Kidney tubule cell (primary cell): ENCODE measurements at regions not wholly inside any gene's neighbourhood (a gene's known extent, or its start where the extent isn't known, plus 50 kb on each side); places are given as distances from the start of the nearest gene placed in this dataset.
A peak's percentile ranks its signal among the peaks of the same experiment; 100 is the strongest.
"Not testable (repeated sequence)": the region's sequence is repeated elsewhere in the genome, so short reads cannot be mapped to it uniquely, and the experiment has no call there.

ENCODE experiments used
- DNase-seq: peaks from one replicate; pipeline ENCODE4 v3.0.0-alpha.2; 2018; ENCODE audit warnings: low spot score

DNA sequence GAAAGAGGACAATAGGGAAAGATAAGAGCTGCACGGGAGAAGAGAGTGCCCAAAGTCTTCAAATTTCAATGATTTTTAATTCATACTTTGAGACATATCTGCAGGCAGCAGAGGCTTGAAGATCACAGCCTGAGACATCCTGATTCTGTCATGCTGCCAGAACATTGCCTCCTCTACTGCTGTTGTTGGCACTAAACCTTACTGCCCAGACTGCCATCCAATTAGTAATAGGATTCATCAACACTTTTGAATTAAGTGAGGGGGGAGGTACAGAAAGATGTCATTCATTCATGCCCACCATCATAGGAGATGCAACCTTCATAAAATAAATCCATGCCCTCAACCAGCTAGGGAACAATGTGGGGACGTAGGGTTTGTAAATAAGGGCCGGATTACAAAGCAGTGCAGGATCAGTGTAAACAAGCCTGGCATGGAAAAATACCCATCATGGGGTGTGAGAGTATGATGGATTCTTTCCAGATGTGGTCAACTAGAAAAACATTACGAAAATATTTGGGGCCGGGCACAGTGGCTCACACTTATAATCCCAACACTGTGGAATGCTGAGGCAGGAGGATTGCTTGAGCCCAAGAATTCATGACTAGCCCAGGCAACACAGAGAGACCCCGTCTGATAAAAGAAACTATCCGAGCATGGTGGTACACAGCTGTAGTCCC lies 122.1 kb upstream of the DAPK1 start:
- DNase-seq, result peak; percentile 87

DNA sequence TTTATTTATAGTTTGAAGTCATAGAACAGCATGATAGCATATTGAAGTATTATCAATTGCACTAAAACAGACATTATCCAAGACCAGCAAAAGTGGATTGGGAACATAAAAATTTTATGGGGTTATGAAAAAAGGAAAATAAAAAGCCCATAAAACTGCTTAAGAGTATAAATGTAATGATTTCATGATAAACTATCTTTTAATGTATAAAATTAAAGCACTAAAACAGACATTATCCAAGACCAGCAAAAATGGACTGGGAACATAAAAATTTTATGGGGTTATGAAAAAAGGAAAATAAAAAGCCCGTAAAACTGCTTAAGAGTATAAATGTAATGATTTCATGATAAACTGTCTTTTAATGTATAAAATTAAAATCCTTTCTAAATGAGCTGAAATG lies 119.0 kb upstream of the DAPK1 start:
- no peak for DNase-seq

DNA sequence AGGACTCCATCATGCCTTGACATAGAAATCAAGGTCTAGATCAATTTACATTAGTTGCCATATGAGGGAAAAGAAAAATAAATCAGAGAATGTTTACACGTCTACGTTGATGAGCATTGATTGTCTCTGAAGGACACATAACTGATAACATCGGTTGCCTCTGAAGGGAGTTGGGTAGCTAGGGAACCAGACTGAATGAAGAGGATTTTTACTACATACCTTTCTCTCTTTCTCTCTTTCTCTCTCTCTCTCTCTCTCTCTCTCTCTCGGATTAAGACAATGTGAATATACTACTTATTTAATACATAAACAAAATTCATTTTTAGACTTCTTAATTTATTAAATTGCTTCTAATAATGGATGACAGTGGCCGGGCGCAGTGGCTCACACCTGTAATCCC lies 118.4 kb upstream of the DAPK1 start:
- no peak for DNase-seq

DNA sequence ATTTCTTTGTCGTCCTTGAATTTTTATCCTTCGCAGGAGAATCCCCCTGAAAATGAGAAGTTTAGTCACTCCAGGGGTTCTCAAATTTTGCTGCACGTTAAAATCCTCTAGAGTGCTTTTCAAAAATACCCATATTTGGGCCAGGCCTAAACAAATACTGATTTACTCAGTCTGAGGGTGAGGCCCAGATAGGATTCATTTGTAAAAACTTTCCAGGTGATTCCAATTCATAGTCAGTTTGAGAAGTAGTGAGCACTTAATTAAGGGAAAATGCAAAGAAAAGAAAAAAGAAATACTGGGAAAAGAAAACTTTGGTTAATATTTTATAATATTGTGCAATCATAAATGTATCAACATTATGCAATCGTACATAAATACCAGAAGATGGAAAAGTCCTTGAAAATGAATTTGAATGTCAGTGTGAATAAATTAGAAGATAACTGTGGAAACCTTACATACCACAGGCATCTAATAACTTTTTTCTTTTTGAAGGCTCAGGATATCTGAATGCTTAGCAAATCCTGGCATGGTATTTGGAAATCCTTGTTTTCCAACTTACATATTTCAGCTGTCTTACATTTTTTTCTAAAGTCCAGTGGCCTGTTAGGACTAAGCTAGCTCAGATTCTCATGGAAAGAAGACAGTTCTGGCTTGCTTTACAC lies 116.5 kb upstream of the DAPK1 start:
- no peak for DNase-seq

DNA sequence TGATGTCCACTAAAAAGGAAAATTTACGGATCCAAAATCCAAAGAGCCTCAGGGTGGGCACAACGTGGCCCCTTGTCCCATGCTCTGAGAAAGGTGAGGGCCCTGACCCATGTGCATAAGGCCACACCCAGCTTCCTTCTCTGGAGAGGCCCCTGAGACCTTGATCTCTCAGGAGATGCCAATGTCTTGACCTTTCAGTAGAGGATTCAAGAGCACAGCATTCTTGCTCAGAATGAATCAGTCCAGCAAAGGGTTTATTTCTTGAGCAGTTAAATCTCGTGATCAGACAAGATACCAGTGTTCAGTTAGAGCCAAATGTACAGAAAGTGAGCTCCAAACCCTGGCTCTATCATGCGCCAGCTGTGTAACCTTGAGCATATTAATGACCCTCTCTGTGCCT lies 115.9 kb upstream of the DAPK1 start:
- no peak for DNase-seq

- peak; percentile 39 for DNase-seq
These were observed 114.8 kb upstream of the DAPK1 start for GRCh38 chr9:87382900-87383299.

DNA sequence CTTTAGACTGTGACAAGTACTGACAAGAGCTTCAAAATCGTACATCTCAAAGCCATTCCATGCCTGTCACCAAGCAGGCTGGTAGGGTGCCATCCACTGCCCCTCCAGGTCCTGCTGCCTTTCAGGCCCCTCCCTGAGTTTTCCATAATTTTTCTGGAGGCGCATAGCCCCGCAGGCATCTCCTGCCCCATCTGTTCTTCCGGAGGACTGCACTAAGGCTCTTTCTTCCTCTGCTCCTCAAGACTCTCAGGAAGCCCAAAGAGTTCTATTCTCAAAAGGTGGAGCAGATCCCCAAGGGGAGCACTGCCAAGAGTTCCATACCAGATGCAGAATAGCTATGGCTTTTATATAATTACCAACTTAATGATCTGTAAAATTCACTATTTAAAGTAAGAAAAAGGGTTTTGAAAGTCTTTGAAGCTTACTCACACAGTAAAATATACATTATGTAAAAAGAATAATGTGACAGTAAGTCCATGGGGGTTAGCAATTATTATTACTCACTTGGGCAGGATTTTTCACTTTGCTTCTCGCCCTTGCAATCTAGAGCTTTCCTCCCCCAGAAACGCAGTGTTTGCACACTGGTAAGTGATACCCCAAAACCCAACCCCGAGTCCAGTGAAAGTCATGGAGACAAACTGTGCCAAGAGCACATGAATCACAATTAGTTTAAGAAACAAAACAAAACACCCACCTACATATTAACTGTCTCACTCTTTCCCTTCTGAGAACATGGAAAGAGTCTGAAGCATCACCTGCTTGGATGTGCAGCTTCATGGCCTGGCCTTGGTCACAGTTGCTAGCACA lies 114.1 kb upstream of the DAPK1 start:
- DNase-seq, result no peak

GRCh38 chr9:87386490-87387025 lies 111.1 kb upstream of the DAPK1 start:
- peak; percentile 59 for DNase-seq

DNA sequence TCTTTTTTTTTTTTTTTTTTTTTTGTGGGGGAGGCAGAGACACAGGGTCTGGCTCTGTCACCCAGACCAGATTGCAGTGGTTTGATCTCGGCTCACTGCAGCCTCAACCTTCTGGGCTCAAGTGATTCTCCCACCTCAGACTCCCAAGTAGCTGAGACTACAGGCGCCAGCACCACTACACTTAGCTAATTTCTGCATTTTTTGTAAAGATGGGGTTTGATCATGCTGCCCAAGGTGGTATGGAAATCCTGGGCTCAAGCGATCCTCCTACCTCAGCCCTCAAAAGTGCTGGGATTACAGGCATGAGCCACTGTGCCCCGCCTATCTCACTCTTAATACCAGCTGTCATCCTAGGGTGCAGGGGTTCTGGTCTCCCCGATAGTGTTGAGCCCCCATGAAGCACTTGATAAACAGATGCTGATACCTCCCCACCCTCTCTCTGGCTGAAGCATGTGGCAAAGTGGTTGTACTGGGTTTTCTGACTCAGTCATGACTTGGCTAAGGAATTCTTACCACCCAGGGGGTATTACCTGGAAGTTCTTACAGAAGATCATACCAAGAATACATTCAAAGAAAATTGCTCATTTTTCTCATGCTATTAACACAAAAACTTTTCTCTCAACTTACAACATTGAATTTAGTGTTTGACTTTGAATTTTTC lies 110.2 kb upstream of the DAPK1 start:
- peak; percentile 90 for DNase-seq

DNA sequence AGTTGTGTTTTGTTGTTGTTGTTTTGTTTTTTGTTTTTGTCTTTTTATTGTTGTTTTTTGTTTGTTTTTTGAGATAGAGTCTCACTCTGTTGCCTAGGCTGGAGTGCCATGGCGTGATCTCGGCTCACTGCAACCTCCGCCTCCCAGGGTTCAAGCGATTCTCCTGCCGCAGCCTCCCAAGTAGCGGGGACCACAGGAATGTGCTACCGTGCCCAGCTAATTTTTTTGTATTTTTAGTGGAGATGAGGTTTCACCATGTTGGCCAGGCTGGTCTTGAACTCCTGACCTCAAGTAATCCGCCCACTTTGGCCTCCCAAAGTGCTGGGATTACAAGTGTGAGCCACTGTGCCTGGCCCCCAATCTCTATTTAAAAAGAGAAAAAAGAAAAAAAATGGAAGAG lies 109.0 kb upstream of the DAPK1 start:
- not testable (repeated sequence) for DNase-seq

- peak; percentile 92 for DNase-seq
These were observed 107.7 kb upstream of the DAPK1 start for GRCh38 chr9:87389936-87390335.

- peak; percentile 71 for DNase-seq
These were observed 107.3 kb upstream of the DAPK1 start for GRCh38 chr9:87390361-87390760.

DNA sequence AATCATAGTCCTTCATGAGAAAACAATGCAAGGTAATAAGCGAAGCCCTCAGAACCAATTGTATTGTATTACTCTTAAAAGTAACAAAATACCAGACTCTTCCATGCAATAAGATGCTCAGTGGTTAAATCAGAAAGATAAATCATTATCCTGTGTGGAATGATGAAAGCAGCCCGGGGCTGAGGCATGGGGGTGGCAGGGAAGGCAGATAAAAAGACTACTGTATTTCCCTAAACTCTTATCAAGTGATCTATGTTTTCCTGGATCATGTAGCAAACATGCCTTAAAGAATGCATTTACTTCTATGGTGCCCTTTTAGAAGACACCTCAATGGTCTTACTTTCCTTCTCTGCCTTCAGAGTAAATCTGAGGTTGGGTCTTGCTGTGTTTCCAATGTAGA lies 105.6 kb upstream of the DAPK1 start:
- peak; percentile 38 for DNase-seq

DNA sequence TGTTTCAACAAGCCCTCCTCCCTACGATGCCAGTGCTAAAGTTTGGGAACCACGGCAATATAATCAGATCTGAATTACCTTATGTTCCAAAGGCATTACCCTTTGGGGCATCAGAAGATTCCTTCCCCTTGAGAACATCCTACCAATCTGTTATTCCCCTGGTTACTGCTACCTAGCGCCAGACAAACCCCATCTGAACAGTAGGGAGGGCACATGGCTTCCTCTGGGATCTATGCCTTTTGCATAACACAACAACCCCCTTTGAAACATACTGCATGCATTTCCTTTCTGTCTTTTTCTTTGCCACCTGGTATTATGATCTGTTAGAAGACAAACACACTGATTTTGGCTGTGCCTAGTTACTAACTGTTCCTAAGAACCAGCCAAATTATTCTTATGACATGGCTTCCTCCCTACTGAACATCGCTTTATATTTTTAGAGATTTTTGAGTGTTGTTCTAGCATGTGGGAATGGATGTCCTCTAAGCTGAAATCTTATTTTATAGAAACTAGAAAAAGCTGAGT lies 103.9 kb upstream of the DAPK1 start:
- peak; percentile 1 for DNase-seq

DNA sequence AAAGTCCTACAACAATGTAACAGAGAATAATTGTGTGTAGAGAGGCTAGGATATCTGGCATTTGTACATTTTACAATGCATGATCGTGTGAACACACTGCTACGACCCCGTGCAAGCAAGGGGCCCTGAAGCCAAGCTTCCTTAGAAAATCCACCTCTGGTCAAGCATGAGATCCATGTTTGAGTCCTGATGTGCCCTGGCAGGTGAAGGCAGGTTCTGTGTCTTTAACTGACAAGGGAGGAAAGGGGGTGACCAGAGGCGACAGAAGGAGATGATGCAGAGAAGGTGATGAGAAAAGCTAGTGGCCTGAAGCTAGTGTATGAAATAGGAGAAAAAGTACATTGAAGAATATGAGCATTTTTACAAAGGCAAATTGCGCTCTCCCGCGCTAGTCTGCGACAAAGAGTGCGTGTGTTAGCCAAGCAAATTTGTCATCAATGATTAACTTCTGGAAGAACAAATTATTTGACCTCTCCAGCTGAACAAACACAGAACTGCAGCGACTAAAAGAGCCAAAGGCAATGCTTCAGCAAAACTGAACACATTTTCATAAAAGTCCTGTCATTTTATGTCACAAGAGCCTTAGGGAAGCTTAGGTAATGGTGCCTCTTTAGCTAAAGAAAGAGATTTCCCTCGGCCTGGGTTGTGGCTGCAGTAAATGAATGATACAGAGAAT lies 101.7 kb upstream of the DAPK1 start:
- DNase-seq, result peak; percentile 71

DNA sequence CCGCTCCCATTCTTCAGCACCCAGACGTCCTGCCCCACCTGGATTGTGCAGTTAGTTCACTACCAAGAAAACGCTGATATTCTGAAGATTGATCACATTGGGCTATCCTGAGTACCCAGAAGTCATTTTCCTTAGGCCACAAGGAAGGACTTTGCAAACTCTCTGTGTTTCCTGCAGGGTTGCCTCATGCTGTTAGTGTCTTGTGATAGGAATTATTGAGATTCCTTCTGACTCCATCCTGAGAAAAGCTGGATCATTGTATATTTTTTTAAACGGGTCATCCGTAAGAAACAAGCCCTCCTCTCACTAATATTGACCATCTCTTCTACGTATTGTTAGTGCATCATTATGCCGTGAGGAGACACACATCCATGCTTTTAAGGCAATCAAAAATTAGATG lies 96.0 kb upstream of the DAPK1 start:
- no peak for DNase-seq

- DNase-seq, result no peak
These were observed 95.1 kb upstream of the DAPK1 start for GRCh38 chr9:87402537-87402936.

DNA sequence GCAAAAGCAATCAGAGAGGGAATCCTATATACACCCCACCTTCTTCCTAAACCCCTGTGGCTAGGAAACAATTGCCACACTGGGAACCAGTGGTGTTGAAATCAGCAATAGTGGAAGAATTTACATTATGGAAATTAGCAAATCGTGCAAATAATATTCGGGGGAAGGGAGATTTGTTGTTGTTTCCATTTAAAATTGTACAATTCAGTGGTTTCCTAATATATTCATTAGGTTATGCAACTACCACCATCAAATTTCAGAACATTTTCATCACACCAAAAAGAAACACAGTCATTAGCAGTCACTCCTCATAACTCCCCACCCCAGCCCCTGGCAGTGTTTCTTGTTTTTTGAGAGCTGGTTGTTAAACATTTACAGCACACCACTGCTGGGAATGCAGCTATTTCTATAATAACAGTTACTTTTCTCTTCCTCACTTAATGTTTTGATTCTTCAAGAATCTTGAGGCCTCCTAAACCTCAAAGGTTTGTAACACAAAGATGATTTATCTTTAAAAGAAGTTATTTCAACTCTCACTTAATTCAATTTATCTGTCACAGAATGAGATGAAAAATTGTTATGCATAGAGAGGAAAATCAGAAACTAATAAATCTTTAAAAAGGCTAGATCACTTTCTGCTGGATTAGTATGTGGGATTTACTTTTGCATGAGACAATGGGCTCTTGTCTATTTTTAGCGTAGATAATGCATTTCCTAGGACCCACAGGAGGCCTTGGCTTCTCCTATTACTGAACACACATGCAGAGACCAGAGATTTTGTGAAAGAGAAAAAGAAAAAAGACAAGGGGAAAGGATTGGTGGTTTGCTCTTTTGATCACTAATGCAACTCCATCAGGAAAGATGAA lies 91.8 kb upstream of the DAPK1 start:
- peak; percentile 50 for DNase-seq

- no peak for DNase-seq
These were observed 91.0 kb upstream of the DAPK1 start for GRCh38 chr9:87406543-87407166.
